ENCODE measurements at regions not wholly inside any gene's neighbourhood (a gene's known extent, or its start where the extent isn't known, plus 50 kb on each side); places are given as distances from the start of the nearest gene placed in this dataset.

- no peaks in the 10 kb centered on the region for H3K36me3 ChIP-seq (ENCODE audit: control insufficient read depth, insufficient read depth, low read length)
- ChIA-PET POLR2A (no interaction called here), CTCF (no interaction called here)
- no peaks in the 10 kb centered on the region for H3K27me3 ChIP-seq (ENCODE audit: control insufficient read depth, insufficient read depth, low read length)
- no peak for TF ChIP-seq CTCF (IDR thresholded peaks at IDR 0.05; ENCODE audit: insufficient read depth, low read depth, low read length)
- no peak overlapping the region for H3K4me3 ChIP-seq (ENCODE audit: low read depth, low read length)
- DNase-seq (ENCODE audit: low read depth), result no peak
Measured at GRCh38 chr4:164412246-164412645, 341.7 kb upstream of the SMIM31 start.

GRCh38 chr4:164413743-164414142 is 340.2 kb upstream of the SMIM31 start:
- no peak for DNase-seq (ENCODE audit: low read depth)
- no peak for TF ChIP-seq CTCF (IDR thresholded peaks at IDR 0.05; ENCODE audit: insufficient read depth, low read depth, low read length)
- no peaks in the 10 kb centered on the region for H3K36me3 ChIP-seq (ENCODE audit: control insufficient read depth, insufficient read depth, low read length)
- no peak overlapping the region for H3K4me3 ChIP-seq (ENCODE audit: low read depth, low read length)
- POLR2A ChIA-PET, result no interaction called here
- CTCF ChIA-PET, result no interaction called here
- no peaks in the 10 kb centered on the region for H3K27me3 ChIP-seq (ENCODE audit: control insufficient read depth, insufficient read depth, low read length)

GRCh38 chr4:164423819-164424218 is 330.1 kb upstream of the SMIM31 start:
- DNase-seq (ENCODE audit: low read depth), result no peak
- CTCF ChIA-PET, result no interaction called here
- H3K4me3 ChIP-seq (ENCODE audit: low read depth, low read length), result no peak overlapping the region
- H3K27me3 ChIP-seq (ENCODE audit: control insufficient read depth, insufficient read depth, low read length), result no peaks in the 10 kb centered on the region
- H3K36me3 ChIP-seq (ENCODE audit: control insufficient read depth, insufficient read depth, low read length), result no peaks in the 10 kb centered on the region
- POLR2A ChIA-PET, result no interaction called here
- no peak for TF ChIP-seq CTCF (IDR thresholded peaks at IDR 0.05; ENCODE audit: insufficient read depth, low read depth, low read length)

GRCh38 chr4:164424846-164425245 is 329.1 kb upstream of the SMIM31 start:
- H3K27me3 ChIP-seq (ENCODE audit: control insufficient read depth, insufficient read depth, low read length), result no peaks in the 10 kb centered on the region
- ChIA-PET POLR2A (no interaction called here), CTCF (no interaction called here)
- TF ChIP-seq CTCF (IDR thresholded peaks at IDR 0.05; ENCODE audit: insufficient read depth, low read depth, low read length), result no peak
- no peak for DNase-seq (ENCODE audit: low read depth)
- no peaks in the 10 kb centered on the region for H3K36me3 ChIP-seq (ENCODE audit: control insufficient read depth, insufficient read depth, low read length)
- no peak overlapping the region for H3K4me3 ChIP-seq (ENCODE audit: low read depth, low read length)

- TF ChIP-seq CTCF (IDR thresholded peaks at IDR 0.05; ENCODE audit: insufficient read depth, low read depth, low read length), result no peak
- H3K4me3 ChIP-seq (ENCODE audit: low read depth, low read length), result no peak overlapping the region
- POLR2A ChIA-PET, result no interaction called here
- no peak for DNase-seq (ENCODE audit: low read depth)
- H3K27me3 ChIP-seq (ENCODE audit: control insufficient read depth, insufficient read depth, low read length), result no peaks in the 10 kb centered on the region
- no peaks in the 10 kb centered on the region for H3K36me3 ChIP-seq (ENCODE audit: control insufficient read depth, insufficient read depth, low read length)
- CTCF ChIA-PET, result no interaction called here
Measured at GRCh38 chr4:164428561-164428960, 325.4 kb upstream of the SMIM31 start.

All from BJ (cell line).